Lower leg skin (tissue), 3 donors: ENCODE measurements at regions not wholly inside any gene's neighbourhood (a gene's known extent, or its start where the extent isn't known, plus 50 kb on each side); places are given as distances from the start of the nearest gene placed in this dataset.
"Not testable (repeated sequence)": the region's sequence is repeated elsewhere in the genome, so short reads cannot be mapped to it uniquely, and the experiment has no call there.

Experiments
- DNase-seq, 2 donors: peaks; one replicate each; pipeline ENCODE4 v3.0.0-alpha.2; 2019; ENCODE audit warnings: low spot score in 2 of 2
- H3K4me3 ChIP-seq: fragments of 200-600 bp; sonication (generic); 2 replicates; pipeline ENCODE4 v1.5.1; 2017; ENCODE audit warnings: mild to moderate bottlenecking, low read depth; ENCODE audit not compliant: poor library complexity, severe bottlenecking
- WGBS, 2 donors: methylation state at CpG; one replicate each; pipeline ENCODE4 v1.1.5; 2018; 5-methylcytosine and 5-hydroxymethylcytosine counted together
- intact Hi-C: fragments of 100-400 bp; cut with DNase I; formaldehyde crosslinking; loops from one replicate; pipeline ENCODE4 v1.15.0; 2023; ENCODE audit warnings: low total_unique reads

DNA sequence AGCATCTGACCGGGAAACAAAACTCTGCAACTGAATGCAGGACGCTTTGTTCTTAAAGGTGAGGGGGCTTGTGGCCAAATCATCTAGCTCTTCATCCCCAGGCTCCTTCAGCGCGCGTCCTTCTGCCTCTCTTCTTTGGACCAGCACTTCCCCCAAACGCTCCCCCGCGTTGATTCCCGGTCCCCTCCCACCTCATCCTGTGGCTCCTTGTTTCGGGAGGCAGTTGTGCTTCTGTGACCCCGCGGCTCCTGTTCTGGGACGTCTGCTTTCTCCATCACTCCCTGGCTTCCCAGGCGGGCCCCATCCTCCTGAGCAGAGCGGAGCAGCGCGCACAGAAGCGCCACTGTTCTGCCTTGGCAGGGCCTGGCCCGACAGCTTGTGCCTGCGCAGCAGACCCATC lies 109.7 kb upstream of the ZNG1E start:
- WGBS, 2 donors = 57 to 64% methylated on average over 15 to 17 of the region's 20 CpGs
- intact Hi-C loops, H3K4me3 ChIP-seq: not testable (repeated sequence)
- peak in 1 of 2 donors; percentile 37 for DNase-seq

DNA sequence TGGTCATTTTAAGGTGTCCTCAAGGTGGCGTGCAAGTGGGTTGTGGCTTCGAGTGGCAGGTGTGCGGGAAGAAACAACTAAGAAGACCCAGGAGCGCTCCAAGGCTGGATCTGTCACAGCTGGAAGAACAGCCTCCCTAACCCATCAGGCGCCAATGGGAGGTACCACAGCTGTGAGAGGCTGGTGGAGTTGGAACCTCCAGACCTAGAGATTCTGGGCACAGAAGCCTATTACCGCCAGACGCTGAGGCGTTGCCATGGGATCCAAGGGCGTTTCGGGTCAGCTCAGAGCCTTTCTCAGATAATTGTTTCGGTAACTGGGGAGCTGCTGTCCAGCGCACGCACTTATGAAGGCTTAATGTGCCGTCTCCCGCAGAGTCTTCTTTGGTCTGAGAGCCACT lies 156.7 kb upstream of the ZNG1E start:
- DNase-seq, H3K4me3 ChIP-seq, intact Hi-C loops: not testable (repeated sequence)
- 20 to 52% methylated on average over 1 to 4 of the region's 15 CpGs for WGBS, 2 donors

DNA sequence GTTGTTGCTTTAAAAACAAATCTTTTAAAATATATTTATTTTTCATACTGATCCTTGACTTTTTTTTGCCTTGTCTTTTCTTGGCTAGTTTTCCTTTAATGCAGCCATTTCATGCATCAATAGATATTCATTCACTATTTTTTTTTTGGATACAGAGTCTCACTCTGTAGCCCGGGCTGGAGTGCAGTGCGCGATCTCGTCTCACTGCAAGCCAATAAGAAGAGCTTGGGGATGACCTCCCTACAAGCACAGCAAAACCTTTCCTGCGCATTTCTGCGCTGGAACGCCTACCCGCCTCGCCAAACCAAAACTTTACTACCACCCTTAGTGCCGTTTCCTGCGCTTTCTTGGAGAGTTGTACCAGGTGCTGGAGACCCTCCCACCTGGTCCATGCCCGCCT lies 161.3 kb upstream of the ZNG1E start:
- DNase-seq, intact Hi-C loops, H3K4me3 ChIP-seq: not testable (repeated sequence)
- WGBS, 2 donors = 91 to 94% methylated on average over 12 of the region's 12 CpGs

- H3K4me3 ChIP-seq, intact Hi-C loops, DNase-seq: not testable (repeated sequence)
Measured at GRCh38 chr9:65507897-65508296, 167.8 kb upstream of the ZNG1E start.

DNA sequence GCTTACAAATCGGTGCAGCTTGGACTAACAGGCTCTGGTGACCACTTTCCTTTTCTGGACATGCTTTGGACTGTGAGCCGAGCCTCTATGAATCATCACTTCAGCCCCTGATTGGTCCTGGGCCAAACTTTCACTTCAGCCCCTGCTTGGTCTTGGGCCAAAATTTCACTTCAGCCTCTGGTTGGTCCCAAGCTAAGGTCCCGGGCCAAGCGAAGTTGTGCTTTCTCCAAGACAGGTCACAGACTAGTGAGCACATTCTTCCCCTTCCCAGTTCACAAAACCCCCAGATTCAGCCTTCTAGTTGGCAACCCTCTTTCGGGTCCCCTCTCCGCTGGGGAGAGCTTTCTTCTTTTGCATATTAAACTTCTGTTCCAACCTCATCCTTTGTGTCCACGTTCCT lies 171.0 kb upstream of the ZNG1E start:
- intact Hi-C loops, H3K4me3 ChIP-seq: not testable (repeated sequence)
- DNase-seq = peak in 1 of 2 donors; percentile 17
- WGBS, 2 donors = 72 to 78% methylated on average over 5 to 6 of the region's 7 CpGs

DNA sequence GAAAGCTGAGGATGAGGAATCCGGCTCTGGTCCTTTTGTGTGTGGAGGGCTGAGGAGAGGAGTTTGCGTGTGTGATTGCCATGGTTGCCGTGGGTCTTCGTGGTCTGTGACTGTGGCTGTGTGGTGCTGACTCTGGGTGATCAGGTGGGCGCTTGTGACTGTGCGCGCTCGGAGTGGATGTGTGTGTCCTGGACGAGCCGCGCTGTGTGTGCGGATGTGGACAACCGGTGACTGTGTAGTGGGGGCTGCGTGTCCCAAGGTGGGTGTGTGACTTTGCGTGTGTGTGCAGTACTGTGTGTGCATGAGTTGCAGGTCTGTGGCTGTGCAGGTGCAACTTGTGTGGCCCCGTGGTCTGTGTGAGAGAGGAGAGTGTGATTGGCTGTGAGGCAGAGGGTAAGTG lies 172.0 kb upstream of the ZNG1E start:
- intact Hi-C loops, H3K4me3 ChIP-seq: not testable (repeated sequence)
- DNase-seq = peak in 1 of 2 donors; percentile 80
- WGBS, 2 donors = 88 to 89% methylated on average over 15 to 16 of the region's 16 CpGs

- 80 to 83% methylated on average over 13 of the region's 13 CpGs for WGBS, 2 donors
- H3K4me3 ChIP-seq, intact Hi-C loops: not testable (repeated sequence)
- peak in 1 of 2 donors; percentile 61 for DNase-seq
Measured at GRCh38 chr9:65482890-65483289, 192.8 kb upstream of the ZNG1E start.

DNA sequence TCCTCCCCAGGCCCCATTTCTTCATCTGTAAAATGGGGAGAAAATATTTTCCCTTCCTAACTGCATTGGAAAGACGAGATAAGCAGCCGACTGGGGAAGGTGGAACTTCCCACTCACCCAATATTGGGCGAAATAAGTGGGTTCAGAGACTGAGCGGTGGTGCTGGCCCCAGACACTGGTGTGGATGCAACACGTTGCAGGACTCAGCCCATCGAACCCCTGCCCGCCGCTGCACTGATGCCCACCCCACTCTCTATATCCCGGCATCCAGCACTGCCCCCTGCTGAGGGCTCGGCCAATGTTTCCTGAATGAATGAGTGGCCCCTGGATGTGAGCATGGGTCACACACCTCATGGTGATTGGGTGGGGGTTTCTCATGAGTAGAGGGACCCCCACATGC lies 194.4 kb upstream of the ZNG1E start:
- DNase-seq, intact Hi-C loops, H3K4me3 ChIP-seq: not testable (repeated sequence)
- WGBS, 2 donors = 77 to 91% methylated on average over 5 to 10 of the region's 10 CpGs

DNA sequence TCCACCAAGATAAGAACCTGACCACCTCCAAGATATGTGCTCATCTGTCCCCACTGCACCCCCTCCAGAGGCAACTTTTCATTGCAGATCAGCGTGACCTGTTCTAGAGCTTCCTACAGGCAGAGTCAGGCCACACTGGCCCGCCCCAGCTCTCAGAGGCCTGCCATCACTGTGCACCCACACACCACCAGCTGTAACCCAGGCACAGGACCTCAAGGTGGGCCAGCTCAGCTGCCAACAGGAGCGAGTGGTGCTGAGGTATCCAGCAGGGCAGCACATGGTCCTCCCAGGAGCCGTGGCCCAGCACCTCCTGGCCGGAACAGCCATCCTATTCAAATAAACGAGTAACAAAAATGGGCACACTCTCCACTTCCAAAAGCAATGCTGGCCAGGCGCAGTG lies 189.9 kb upstream of the FOXD4L5 start:
- WGBS, 2 donors = 84 to 85% methylated on average over 5 to 6 of the region's 7 CpGs
- peak in 1 of 2 donors; percentile 70 for DNase-seq
- intact Hi-C loops, H3K4me3 ChIP-seq: not testable (repeated sequence)

DNA sequence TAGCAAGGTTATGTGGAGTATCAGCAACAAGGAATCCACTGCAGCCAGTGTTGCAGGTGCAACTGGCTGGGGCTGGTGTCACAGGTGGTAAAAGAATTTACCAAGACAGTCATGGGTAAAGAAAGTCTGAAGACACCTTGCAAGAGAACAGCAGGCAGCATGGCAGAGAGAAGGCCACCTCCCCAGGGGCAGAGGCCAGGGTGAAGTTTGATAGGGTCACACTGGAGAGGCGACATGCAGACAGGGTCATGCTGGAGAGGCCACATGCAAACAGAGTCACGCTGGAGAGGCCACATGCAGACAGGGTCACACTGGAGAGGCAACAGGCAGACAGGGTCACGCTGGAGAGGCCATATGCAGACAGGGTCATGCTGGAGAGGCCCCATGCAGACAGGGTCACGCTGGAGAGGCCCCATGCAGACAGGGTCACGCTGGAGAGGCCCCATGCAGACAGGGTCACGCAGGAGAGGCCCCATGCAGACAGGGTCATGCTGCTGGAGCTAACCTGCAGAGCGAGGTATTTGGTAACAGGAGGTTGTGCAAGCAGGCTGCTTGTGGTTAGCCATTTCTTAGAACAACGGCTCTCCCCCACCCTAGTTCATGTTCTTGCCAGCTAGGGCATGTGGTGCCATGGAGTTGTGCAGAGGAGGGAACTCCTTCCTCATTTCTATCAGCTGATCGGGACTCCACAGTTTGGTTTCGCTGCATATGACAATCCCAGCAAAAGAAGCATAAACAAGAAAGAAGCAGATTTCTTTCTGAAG lies 188.2 kb upstream of the FOXD4L5 start:
- DNase-seq = peak in 1 of 2 donors; percentile 34
- intact Hi-C loops, H3K4me3 ChIP-seq: not testable (repeated sequence)
- 62% methylated on average over 7 to 10 of the region's 10 CpGs for WGBS, 2 donors

DNA sequence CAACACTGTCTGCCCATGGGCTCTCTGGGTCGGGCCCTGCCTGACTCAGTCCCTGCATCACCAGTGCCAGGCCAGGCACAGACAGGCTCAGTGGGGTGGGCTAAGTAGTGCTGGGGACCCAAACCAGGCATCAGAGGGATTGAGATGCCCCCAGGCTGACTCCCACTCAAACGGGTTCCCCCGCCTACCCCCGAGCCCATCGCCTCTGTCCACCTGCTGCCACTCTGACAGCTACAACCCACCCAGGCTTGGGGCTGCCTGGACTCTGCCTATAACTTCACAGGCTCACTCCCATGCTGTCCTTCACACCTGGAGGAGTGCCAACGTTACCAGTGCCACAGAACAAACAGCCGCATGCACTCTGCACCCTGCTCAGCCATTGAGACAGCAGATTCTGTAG lies 186.1 kb upstream of the FOXD4L5 start:
- intact Hi-C loops, H3K4me3 ChIP-seq: not testable (repeated sequence)
- DNase-seq = peak in 1 of 2 donors; percentile 45
- 80 to 86% methylated on average over 5 to 6 of the region's 7 CpGs for WGBS, 2 donors

DNA sequence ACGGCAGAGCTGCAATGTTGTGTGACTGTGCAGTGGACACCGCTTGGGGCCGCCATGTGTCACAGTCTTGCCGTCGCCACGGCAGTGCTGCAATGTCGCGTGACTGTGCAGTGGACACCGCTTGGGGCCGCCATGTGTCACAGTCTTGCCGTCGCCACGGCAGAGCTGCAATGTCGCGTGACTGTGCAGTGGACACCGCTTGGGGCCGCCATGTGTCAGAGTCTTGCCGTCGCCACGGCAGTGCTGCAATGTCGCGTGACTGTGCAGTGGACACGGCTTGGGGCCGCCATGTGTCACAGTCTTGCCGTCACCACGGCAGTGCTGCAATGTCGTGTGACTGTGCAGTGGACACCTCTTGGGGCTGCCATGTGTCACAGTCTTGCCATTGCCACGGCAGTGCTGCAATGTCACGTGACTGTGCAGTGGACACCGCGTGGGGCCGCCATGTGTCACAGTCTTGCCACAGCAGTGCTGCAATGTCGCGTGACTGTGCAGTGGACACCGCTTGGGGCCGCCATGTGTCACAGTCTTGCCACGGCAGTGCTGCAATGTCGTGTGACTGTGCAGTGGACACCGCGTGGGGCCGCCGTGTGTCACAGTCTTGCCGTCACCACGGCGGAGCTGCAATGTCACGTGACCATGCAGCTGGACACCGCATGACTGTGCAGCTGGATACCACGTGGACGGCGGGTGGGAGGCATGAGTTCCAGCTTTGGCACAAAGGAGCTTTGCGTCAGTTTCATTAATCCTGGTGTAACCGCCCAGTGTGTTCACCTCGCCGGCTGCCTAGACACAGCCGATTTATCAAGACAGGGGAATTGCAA lies 182.1 kb upstream of the FOXD4L5 start:
- intact Hi-C loops = not testable (repeated sequence)
- 92 to 95% methylated on average over 53 to 55 of the region's 55 CpGs for WGBS, 2 donors

GRCh38 chr9:65465246-65465895 lies 180.4 kb upstream of the FOXD4L5 start:
- 88 to 91% methylated on average over 17 of the region's 17 CpGs for WGBS, 2 donors
- DNase-seq, intact Hi-C loops, H3K4me3 ChIP-seq: not testable (repeated sequence)

More for the DNA sequence above, 182.1 kb upstream of the FOXD4L5 start:
- DNase-seq, H3K4me3 ChIP-seq: not testable (repeated sequence)

DNA sequence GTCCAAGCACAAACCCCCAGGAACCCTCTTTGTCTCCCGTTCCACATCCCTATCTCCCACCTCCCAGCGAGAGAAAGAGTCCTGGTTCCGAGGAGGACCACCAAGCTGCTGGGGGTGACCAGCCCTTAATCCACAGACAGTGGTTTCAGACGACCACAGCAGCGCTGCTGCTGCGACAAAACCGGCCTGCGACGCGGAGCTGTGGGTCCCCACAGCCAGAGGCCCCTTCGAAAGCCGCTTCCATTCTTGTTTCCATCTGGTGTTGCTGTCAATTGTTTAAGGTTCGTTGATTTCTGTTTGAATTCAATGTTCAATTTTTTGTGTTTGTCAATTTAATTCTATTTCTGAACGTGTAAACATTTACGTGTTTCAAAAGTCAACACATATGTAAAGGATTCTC lies 177.5 kb upstream of the FOXD4L5 start:
- intact Hi-C loops, H3K4me3 ChIP-seq, DNase-seq: not testable (repeated sequence)
- 82 to 86% methylated on average over 15 of the region's 15 CpGs for WGBS, 2 donors
